Globus pallidus (tissue), 1 donor: ENCODE measurements at regions not wholly inside any gene's neighbourhood (a gene's known extent, or its start where the extent isn't known, plus 50 kb on each side); places are given as distances from the start of the nearest gene placed in this dataset.
A peak's percentile ranks its signal among the peaks of the same experiment; 100 is the strongest.

Experiments
- DNase-seq: peaks from one replicate; pipeline ENCODE4 v3.0.0-alpha.2; 2015; ENCODE audit warnings: low spot score

DNA sequence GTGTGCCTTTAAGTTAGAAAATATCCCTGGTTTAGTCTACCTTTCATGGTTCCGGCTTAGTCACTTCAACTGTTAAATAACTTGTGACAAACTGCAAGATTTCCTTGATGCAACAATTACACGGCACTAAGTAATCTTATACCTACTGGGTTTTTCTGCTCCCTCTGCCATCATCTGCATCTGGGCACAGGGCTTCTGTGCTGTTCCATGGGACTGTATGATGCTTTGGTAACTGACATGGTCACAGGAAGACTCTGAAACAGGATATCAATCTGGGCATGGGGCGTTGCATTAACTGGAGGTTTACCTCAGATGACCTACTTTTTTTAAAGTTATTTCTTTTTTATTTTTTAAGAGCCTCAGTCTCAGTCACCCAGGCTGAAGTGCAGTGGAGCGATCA lies 365.4 kb downstream of the SS18 start:
- DNase-seq = no peak

DNA sequence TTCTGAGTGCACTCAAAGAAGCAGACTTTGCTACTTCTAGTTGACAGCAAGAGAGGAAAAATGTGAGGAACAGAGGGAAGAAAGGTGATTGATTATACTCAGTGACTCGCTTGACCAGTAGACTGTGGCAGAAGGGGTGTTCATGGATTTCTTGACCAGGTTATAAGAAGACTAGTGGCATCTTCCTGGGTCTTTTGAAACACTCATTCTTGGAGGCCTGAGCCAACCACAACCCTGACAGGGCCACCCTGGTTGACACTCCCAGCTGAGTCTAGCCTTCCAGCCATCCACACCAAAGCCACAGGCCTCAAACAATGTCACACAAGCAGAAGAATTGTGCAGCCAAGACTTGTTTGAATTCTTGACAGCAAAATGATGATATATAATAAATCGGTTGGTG lies 366.3 kb downstream of the SS18 start:
- no peak for DNase-seq

DNA sequence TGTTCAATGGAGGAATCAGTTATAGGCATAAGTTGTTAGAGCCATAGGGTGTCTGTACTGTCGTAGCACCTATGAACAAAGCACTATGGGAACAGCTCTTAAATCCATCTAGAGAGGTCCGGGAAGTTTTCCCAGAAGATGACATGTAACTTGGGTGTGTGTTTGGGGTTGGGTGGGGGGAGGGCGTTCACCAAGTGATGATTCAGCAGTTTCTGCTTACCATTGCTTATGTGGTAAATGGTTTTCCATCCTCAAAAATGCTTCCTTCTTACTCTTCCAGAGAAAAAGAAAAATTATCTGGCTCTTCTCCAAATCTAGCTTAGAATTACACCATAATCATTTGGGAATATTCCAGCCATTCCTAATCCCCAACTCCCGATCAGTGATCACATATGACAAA lies 361.1 kb upstream of the ZNF521 start:
- no peak for DNase-seq

DNA sequence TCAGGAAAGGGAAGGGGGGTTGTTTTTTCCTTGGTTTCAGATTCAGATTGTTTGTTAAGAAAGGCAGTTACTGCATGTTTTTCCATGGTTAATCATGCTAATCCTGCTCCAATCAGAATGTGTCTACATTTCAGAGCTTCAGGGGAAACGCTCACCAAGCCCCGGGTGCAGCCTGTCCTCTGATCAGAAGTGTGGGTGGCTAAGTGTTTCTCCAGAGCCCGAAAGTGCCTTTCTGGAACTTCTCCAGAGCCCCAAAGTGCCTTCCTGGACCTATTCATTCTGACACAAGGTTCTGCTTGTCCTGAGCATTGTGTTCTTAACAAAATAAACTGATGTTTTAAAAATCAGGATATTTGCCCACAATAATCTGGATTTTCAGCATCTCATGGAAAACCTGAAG lies 359.0 kb upstream of the ZNF521 start:
- no peak for DNase-seq

DNA sequence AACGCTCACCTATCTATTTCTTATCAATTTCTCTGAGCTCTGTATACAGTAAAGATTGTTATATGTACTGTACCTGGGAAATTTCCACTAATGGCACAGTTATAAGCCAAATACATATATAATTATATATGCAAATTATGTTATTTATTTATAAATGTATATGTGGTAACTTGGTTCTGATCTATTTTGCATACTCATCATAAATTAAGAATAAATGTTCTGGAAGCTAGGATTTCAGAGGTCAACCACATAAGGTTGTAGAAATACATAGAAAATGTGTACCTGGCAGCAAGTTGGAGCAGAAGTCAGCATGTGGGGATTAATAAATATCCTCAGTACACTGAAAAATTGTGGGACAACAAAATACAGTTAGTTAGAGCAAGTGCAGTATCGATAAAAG lies 353.7 kb upstream of the ZNF521 start:
- no peak for DNase-seq

DNA sequence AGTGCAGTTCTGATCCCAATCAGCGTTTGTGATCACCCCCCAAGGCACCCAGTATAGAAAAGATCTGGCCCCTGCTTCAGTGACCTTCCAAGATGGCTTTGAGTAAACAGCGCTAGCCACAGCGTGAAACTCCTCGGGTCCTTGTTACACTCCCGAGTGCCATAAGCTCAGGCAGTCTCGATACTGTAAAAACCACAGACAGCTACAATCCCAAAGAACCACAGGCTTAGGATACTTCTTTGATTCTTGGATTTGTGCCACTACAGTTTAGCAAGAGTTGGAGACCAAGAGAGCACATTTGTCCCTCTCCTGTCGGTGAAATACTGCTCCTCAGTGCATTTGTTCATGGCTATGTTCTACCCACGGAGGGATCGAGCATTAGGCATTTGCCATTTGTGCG lies 352.5 kb upstream of the ZNF521 start:
- no peak for DNase-seq

DNA sequence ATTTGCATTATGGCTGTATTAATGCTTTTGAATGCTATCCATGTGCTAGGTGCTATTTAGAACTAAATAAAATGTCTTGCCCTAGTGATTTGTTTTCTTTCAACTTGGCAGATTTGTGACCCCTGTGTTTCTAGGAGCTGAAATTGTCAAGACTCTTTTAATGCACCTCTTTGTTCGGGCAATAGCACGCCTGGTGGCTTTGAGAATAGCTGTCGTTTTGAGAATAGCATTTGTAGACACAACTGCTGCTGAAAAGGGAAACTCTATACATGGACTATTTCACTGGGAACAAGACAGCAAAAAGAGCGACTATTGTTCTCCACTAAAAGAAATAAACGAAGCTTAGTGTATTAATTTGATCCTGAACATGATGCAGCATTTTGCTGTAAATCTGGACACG lies 352.1 kb upstream of the ZNF521 start:
- DNase-seq = peak; percentile 16

DNA sequence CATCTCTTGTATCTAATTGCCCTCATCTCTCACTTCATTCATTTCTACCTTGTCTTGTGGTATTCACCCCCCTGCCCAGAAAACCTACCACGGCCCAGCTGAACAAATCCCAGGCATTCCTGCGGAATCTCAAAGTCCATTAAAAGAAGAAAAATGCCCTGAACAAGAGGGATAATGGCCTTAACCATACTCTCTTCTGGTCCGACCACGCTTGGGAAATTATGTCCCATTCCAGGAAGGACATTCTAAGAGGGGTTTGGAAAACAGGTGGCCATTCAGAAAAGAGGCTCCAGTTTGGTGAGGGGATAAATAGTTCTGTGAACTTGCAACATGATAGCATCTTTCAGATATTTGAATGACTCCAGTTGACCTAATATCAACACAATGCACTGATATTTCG lies 349.9 kb upstream of the ZNF521 start:
- DNase-seq = no peak

DNA sequence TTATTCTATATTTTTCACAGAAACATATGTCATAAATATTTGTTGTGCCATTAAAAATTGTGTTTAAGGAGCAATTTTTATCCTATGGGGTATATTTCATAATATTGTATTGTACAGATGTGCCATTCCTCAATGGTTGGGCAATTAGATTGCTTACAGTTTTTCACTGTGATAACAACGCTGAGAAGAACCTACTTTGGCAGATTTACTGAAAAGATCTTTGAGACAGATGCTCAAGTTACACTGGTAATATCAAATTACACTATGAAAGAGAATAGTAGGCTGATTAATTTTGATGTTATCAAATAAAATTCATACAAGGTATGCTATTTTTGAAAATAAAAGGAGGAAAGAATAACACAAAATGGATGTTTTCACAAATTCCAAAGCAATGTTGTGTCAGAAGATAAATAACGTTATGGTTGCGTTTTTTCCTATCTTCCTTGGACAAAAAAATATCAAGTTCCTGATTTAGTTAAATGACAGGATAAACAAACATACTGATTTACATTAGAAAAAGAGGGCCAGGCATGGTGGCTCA lies 335.1 kb upstream of the ZNF521 start:
- DNase-seq = no peak

DNA sequence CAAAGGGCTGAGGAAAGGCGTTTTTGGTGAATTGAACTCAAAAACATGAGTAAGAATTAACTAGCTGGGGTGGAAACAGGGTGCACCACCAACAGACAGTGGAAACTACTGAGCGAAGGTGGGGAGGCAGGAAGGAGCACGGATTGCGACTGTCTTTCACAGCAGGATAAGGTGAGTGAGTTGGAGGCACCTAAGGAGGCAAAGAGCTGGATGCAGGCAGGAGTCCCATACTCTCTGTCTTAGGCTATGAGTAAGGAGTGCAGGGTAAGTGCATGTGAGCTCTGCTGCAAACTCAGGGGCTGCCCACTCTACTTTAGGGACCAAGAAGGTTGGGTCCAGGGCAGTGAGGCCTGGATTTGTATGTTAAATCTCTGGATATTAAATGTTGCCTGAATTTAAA lies 333.1 kb upstream of the ZNF521 start:
- DNase-seq = no peak

DNA sequence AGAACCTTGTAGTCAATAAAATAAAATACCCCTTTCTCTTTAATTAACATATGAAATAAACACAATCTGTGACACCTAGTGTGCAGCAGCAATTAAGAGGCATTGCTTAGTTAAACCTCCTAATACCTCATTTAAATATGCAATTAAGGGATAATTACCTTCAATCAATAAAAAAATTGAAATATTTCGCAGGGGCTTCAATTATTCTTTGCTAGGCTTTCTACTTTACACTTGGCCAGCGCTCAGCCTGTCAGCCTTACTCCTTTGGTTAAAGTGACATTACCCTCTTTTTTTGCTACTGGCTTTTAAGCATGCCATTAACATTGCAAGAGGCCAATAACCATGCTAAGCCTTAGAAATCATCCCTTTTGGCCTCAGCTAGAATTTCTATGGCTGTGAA lies 327.5 kb upstream of the ZNF521 start:
- DNase-seq = no peak

DNA sequence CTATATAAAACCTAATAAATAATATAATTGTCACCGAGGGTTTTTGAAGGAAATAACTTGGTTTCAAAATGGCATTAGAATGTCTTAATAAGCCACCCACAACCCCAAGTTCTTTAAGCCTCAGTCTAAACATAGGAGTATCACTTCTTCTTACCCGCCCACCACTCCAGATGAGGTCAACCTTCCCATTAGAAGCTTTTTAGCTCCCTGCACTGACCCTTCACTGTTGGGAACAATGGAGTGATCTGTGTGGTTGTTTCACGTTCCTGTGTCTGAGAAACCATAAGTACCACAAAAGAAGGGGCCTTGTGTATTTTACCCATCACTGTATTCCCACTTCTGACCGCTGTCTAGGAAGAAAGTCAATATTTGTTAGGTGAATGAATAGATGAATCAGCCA lies 326.3 kb upstream of the ZNF521 start:
- no peak for DNase-seq

DNA sequence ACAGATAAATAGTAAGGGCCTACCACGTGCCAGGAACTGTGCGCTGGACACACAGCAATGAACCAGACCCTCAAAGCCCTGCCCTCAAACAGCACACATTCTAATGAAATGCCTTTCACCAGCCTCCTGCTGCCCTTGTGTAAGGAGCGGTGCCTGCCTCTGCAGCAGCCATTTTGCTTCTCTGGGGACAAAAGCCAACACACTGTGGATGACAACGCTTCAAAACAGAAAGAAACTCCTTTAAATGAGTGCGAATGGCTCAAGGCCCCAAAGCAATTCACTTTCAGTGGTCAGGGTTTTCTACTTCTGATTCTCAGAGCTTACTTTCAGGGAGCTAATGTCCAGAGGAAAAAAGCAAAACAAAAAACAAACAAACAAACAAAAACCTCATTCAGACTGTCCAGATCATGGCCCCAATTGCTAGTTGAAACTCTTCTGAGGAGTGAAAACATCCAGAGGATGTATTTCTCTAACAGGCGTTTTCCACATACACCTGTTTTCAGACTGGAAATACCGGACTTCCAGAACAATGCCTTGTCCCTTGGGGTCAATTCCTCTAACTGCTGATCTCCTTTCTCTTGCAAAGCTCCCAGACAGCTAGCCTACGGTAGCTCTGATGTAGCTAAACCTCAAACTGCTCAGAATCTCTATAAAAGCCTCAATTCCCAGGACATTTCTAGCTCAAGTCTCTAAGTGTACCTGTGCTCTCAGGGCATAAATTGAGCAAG lies 323.3 kb upstream of the ZNF521 start:
- no peak for DNase-seq

DNA sequence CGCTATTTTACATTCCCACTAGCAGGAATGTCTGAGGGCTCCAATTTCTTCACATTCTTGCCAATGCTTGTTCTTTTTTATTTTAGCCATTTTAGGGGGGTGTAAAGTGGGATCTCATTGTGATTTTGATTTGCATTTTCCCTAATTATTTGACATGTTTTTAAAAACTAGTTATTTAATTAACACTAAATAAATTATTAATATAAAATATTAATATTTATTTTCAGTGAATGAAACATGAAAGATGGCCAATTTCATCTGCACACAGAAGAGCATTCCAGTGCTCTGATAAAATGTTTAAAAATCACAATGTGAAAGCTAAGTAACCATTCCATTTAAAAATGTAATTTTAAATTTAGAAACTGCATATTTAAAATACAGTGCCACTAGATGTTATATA lies 322.2 kb upstream of the ZNF521 start:
- DNase-seq = no peak

DNA sequence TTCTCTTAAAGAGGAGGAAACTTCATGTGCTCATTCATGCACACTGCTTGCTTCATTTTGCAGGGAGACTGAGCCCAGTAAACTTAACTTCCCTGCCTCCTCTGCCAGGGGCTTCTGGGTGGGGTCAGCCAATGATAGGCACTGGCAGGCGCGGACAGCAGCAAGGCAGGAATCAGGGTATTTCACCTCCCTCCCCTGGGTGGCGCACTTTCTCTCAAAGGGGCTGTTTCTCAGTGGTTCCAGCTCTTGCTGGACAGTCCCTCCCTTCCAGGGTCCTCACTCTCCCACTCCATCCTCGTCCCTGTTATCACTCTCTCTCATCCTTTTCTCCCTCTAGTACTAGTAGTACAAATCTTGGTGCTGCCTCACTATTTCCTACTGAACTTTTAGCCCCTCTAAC lies 320.5 kb upstream of the ZNF521 start:
- DNase-seq = no peak

DNA sequence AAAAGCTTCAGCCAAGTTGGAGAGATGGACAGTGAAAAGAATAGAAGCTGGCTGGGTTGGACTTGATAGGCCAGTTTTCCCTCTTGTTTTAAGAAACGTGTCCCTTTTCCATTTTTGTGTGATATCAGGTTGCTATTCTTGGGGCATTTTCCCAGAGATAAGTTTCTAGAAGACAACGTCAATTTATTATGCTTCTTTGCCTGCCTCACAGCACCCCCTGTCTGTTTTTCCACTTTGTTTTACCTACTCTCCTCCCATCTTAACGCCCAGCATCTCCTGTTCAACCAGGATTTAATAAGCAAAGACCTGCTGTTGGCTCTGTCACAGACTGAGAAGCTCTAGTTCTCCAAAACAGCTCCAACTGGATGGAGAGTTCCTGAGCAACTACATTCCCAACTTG lies 317.8 kb upstream of the ZNF521 start:
- no peak for DNase-seq

DNA sequence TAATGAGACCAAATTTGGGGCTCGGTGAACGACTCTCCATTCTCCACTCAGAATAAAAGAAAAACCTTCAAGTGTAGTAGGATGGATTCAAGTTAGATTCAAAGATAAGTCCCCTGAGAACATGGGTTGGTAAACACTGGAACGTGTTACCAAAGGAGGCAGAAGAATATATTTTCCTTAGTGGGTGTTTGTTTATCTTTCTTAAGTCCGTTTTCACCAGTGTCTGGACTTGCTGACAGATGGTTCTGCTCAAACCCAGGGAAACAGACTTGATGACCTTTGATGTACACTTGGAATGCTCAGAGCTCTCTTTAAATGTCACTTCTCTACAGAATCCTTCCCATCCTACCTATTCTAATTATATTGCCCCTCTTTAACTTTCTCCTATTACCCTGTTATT lies 310.3 kb upstream of the ZNF521 start:
- DNase-seq = no peak

DNA sequence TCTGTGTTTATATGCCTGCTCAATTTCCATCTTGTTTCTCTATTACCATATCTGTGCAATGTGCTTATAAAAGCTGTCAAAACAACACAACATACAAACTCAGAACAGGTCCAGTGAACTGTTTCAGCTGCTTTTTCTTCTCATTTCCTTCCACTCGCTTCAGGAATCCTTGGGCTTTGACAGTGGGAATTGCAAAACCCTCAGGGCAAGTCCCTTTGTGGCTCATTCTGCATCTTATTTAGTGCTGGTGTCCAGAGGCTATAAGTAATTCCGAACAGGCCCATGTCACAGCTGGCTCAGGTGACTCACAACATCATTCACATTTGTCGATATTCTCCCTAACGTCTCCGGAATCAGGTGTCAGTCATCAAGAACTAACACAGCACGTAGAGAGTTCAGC lies 309.9 kb upstream of the ZNF521 start:
- no peak for DNase-seq

DNA sequence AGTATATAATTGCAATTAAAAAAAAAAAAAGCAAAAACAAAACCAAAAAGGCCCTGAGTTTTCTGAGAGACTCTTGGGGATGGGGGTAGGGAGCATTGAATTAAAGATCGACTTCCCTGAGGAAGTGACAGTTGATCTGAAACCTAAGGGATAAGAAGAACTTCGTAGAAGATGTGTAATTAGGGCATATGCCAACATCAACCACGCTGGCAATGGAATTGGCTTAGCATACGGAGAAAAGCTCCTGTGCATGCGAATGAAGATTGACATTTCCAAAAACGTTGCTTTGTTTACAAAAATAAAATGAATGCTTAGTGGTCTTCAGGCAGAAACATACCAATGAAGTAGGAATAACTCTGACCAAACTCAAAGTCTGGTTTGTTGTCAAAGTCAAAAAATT lies 307.6 kb upstream of the ZNF521 start:
- no peak for DNase-seq

DNA sequence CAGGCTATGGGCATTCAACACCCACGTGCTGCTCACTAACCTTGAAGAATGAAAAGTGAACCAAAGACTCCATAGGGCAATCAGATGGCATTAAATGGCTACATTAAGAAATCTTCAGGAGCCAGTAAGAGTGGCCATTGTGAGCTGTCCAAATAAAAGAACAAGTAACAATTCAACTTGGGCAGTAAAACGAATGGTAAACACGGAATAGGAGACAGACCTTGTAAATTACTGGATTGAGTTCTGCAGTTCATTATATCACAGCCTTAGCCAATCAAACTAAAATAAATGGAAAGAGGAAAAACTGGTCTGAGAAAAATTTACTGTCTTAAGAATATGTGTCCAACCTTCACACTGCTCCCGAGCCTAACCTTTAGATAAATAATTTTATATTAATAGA lies 306.5 kb upstream of the ZNF521 start:
- DNase-seq = no peak

DNA sequence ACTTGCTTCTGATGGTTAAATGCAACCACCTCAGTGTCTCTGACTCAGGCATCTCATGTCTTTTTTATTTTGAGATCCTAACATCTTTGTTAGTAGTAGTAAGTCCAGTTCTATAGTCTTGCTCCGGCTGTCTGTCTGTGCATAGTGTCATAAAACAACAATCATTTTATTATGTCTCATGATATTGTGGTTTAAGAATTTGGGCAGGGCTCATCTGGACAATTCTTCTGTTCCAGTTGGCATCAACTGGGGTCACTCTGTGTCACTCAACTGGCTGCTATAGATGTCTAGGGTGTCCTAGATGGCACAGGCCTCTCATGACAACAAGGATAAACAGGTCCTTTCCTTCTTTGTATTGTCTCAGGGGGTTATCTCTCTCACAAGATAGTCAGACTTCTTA lies 299.6 kb upstream of the ZNF521 start:
- DNase-seq = no peak

DNA sequence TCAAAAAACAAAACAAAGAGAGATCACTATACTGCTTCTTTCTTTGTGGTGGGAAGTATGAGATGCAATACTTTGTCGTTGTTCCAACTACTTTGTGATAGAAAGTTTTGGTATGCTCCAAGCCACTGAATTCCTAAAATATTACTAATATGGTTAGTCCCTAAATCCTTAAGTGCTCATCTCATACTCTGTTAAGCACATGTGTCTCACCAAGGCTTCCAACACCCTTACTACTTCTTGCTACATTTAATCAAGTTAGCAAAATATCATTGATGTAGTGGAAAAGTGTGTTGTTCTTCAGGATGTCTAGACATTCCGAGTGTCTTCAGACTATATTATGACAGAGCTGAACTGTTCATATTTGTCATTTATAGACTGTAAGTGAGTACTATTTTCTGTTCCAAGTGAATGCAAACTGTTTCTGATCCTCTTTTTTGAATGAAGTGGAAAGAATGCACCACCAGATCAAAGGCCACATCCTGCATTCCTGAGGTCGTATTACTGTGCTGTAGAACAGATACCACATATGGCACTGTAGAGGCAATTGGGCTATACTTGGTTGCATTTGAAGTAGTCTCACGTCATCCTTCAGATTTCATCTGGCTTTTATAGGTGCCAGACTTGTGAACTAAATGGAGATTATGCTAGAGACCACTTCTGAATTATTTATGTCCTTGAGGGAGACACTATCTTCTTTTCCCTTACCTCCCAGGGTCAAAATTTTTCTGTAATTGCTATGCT lies 298.4 kb upstream of the ZNF521 start:
- DNase-seq = no peak

DNA sequence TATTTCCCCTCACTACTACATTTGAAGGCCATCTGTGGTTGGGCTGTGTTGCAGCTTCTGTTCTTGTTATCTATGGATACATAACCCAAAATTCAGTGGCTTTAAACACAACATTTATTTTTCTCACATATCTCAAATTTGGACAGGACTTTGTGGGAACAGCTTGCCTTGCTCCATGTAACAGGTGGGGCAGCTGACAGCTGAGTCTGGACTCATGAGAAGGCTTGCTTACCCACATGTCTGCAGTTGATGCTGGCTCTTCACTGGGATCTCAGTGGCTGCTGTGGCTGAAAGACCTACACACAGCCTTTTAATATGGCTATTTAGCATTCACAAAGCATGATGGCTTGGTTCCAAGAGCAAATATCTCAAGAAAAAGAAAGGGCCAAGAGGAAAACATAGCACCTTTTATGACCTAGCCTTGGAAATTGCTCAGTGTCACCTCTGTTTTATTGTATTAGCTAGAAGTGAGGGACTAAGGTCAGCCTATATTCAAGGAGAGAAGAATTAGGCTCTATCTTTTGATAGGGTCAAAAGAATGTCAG lies 296.8 kb upstream of the ZNF521 start:
- DNase-seq = no peak
